IMR-90 (cell line): ENCODE measurements at regions not wholly inside any gene's neighbourhood (a gene's known extent, or its start where the extent isn't known, plus 50 kb on each side); places are given as distances from the start of the nearest gene placed in this dataset.

ENCODE experiments used
- ATAC-seq: fragments of 200-7000 bp; cut with Tn5 transposase; 2 replicates; pipeline ENCODE4 v1.9.1; 2020; ENCODE audit warnings: low read depth, mild to moderate bottlenecking, moderate library complexity
- BruUV-seq: library from RNA; stranded (reverse); fragments of 400-500 nt; replicated peaks from 2 replicates; lab custom pipeline; 2021; lab: Mats Ljungman, UMichigan
- CTCF ChIA-PET: fragments of 300-600 bp; formaldehyde crosslinking; extraction: SDS; loops from one replicate; lab custom pipeline; 2021; ENCODE audit warnings: antibody characterized with exemption; lab: Yijun Ruan, JAX
- POLR2A ChIA-PET: fragments of 300-600 bp; sonication (Branson Sonifier 250); formaldehyde crosslinking; loops from one replicate; lab custom pipeline; 2022; ENCODE audit warnings: antibody characterized with exemption; ENCODE audit not compliant: unreplicated experiment; lab: Charles Lee
- DNase-seq: peaks from one replicate; pipeline ENCODE4 v3.0.0; 2013
- H2AFZ ChIP-seq: replicated peaks from 2 replicates; pipeline ENCODE3; 2013; ENCODE audit warnings: low read length, mild to moderate bottlenecking; ENCODE audit not compliant: poor library complexity
- H2AK5ac ChIP-seq: 2 replicates; pipeline ENCODE4 v1.6.1; 2013; ENCODE audit warnings: low read depth, low read length, inconsistent platforms
- H2AK9ac ChIP-seq: replicated peaks from 2 replicates; pipeline ENCODE3; 2013; ENCODE audit warnings: mild to moderate bottlenecking, low read depth, low read length, moderate library complexity; ENCODE audit not compliant: poor library complexity
- H2BK120ac ChIP-seq: 2 replicates; pipeline ENCODE4 v1.6.1; 2013; ENCODE audit warnings: low read depth, low read length, inconsistent platforms
- H2BK15ac ChIP-seq: 3 replicates; pipeline ENCODE4 v1.6.1; 2013; ENCODE audit warnings: low read depth, low read length, inconsistent platforms
- H2BK20ac ChIP-seq: 2 replicates; pipeline ENCODE4 v1.6.1; 2013; ENCODE audit warnings: low read depth, mild to moderate bottlenecking, inconsistent platforms, low read length, moderate library complexity
- H2BK5ac ChIP-seq: 2 replicates; pipeline ENCODE4 v1.6.1; 2013; ENCODE audit warnings: mild to moderate bottlenecking, low read depth, low read length, inconsistent platforms; ENCODE audit not compliant: poor library complexity, severe bottlenecking
- H3K14ac ChIP-seq: replicated peaks from 2 replicates; pipeline ENCODE4 v1.6.1; 2013; ENCODE audit warnings: low read depth, low read length, inconsistent platforms
- H3K18ac ChIP-seq: 2 replicates; pipeline ENCODE4 v1.6.1; 2013; ENCODE audit warnings: low read depth, low read length, control low read depth
- H3K23ac ChIP-seq: 2 replicates; pipeline ENCODE4 v1.6.1; 2013; ENCODE audit warnings: low read depth, low read length, inconsistent platforms
- H3K27ac ChIP-seq: 2 replicates; pipeline ENCODE4 v1.5.1; 2013; ENCODE audit warnings: mild to moderate bottlenecking, control low read depth, low read length; ENCODE audit not compliant: insufficient read depth
- H3K27me3 ChIP-seq: 2 replicates; pipeline ENCODE4 v1.6.1; 2013; ENCODE audit warnings: low read length; ENCODE audit not compliant: control insufficient read depth, insufficient read depth
- H3K36me3 ChIP-seq: 2 replicates; pipeline ENCODE4 v1.6.1; 2013; ENCODE audit warnings: low read length, mixed read lengths; ENCODE audit not compliant: control insufficient read depth, insufficient read depth
- H3K4ac ChIP-seq: 2 replicates; pipeline ENCODE4 v1.6.1; 2013; ENCODE audit warnings: low read depth, low read length, inconsistent platforms
- H3K4me1 ChIP-seq: 2 replicates; pipeline ENCODE4 v1.6.1; 2013; ENCODE audit warnings: low read length, mixed read lengths; ENCODE audit not compliant: control insufficient read depth, insufficient read depth
- H3K4me2 ChIP-seq: 2 replicates; pipeline ENCODE4 v1.6.1; 2013; ENCODE audit warnings: low read depth, mild to moderate bottlenecking, control low read depth, low read length, moderate library complexity
- H3K4me3 ChIP-seq: 2 replicates; pipeline ENCODE4 v1.5.1; 2013; ENCODE audit warnings: low read depth, mild to moderate bottlenecking, control low read depth, low read length, moderate library complexity; ENCODE audit not compliant: insufficient read depth
- H3K56ac ChIP-seq: 2 replicates; pipeline ENCODE4 v1.6.1; 2013; ENCODE audit warnings: low read length, inconsistent platforms; ENCODE audit not compliant: insufficient read depth; ENCODE audit errors: extremely low read depth
- H3K79me1 ChIP-seq, 2 experiments: 2 replicates each; pipeline ENCODE4 v1.6.1; 2013; ENCODE audit warnings: low read length in 2 of 2, inconsistent platforms in 1 of 2, low read depth in 1 of 2
- H3K9ac ChIP-seq: 2 replicates; pipeline ENCODE4 v1.6.1; 2013; ENCODE audit warnings: low read depth, low read length, control low read depth
- H3K9me1 ChIP-seq: 2 replicates; pipeline ENCODE4 v1.6.1; 2013; ENCODE audit warnings: low read length, inconsistent platforms; ENCODE audit not compliant: insufficient read depth
- H3K9me3 ChIP-seq: 2 replicates; pipeline ENCODE4 v1.6.1; 2013; ENCODE audit warnings: low read length; ENCODE audit not compliant: control insufficient read depth, insufficient read depth
- H4K20me1 ChIP-seq: 2 replicates; pipeline ENCODE4 v1.6.1; 2013; ENCODE audit warnings: low read length, inconsistent platforms; ENCODE audit not compliant: insufficient read depth
- H4K5ac ChIP-seq: 2 replicates; pipeline ENCODE4 v1.6.1; 2013; ENCODE audit warnings: mild to moderate bottlenecking, low read depth, low read length, control low read depth
- H4K8ac ChIP-seq, 2 experiments: 2 replicates each; pipeline ENCODE4 v1.6.1; 2013; ENCODE audit warnings: low read depth in 2 of 2, low read length in 2 of 2, control low read depth in 1 of 2, inconsistent platforms in 1 of 2
- H4K91ac ChIP-seq: 2 replicates; pipeline ENCODE4 v1.6.1; 2013; ENCODE audit warnings: low read depth, low read length, inconsistent platforms; ENCODE audit not compliant: insufficient read depth
- BHLHE40 ChIP-seq: fragments of 150-350 bp; IDR thresholded peaks from 2 replicates; pipeline ENCODE4 v1.6.1; 2016; ENCODE audit warnings: mild to moderate bottlenecking, low read depth, low read length
- CEBPB ChIP-seq: IDR thresholded peaks from 2 replicates; pipeline ENCODE4 v1.6.1; 2012; ENCODE audit warnings: low read depth, low read length, improper control_type of control experiment
- CTCF ChIP-seq: conservative IDR thresholded peaks from 2 replicates; pipeline ENCODE4 v1.5.1; 2012; ENCODE audit warnings: mild to moderate bottlenecking, low read depth, low read length, improper control_type of control experiment
- ELK1 ChIP-seq: fragments of 150-350 bp; IDR thresholded peaks from 2 replicates; pipeline ENCODE4 v1.6.1; 2016; ENCODE audit warnings: low read depth, mild to moderate bottlenecking, low read length, moderate library complexity, borderline replicate concordance
- FOS ChIP-seq: fragments of 150-350 bp; IDR thresholded peaks from 2 replicates; pipeline ENCODE4 v1.6.1; 2016; ENCODE audit warnings: low read depth, low read length
- MAFK ChIP-seq: IDR thresholded peaks from 2 replicates; pipeline ENCODE4 v1.6.1; 2012; ENCODE audit warnings: low read depth, low read length, improper control_type of control experiment
- MAZ ChIP-seq: IDR thresholded peaks from 2 replicates; pipeline ENCODE4 v1.6.1; 2012; ENCODE audit warnings: low read depth, mild to moderate bottlenecking, low read length, improper control_type of control experiment, moderate library complexity, borderline replicate concordance
- MXI1 ChIP-seq: IDR thresholded peaks from 2 replicates; pipeline ENCODE4 v1.6.1; 2012; ENCODE audit warnings: low read depth, mild to moderate bottlenecking, low read length, moderate library complexity, borderline replicate concordance
- NFE2L2 ChIP-seq: fragments of 150-350 bp; IDR thresholded peaks from 2 replicates; pipeline ENCODE4 v1.6.1; 2016; ENCODE audit warnings: low read depth, mild to moderate bottlenecking, low read length
- POLR2A ChIP-seq: IDR thresholded peaks from 2 replicates; pipeline ENCODE4 v1.6.1; 2012; ENCODE audit warnings: mild to moderate bottlenecking, low read depth, low read length
- RAD21 ChIP-seq: IDR thresholded peaks from 2 replicates; pipeline ENCODE4 v1.6.1; 2012; ENCODE audit warnings: low read length, improper control_type of control experiment
- RCOR1 ChIP-seq: IDR thresholded peaks from 2 replicates; pipeline ENCODE4 v1.6.1; 2012; ENCODE audit warnings: mild to moderate bottlenecking, low read length, improper control_type of control experiment; ENCODE audit not compliant: insufficient replicate concordance
- RFX5 ChIP-seq: IDR thresholded peaks from 2 replicates; pipeline ENCODE4 v1.8.0; 2012; ENCODE audit warnings: low read depth, mild to moderate bottlenecking, low read length, moderate library complexity
- SMC3 ChIP-seq: fragments of 150-350 bp; IDR thresholded peaks from 2 replicates; pipeline ENCODE4 v1.6.1; 2016; ENCODE audit warnings: low read depth, mild to moderate bottlenecking, antibody characterized with exemption, low read length, moderate library complexity
- WGBS, 2 experiments: methylation state at CpG; one replicate each; pipeline versions ENCODE4 v1.1.5 to v1.1.7; 2013; ENCODE audit warnings: missing lambda C conversion rate in 2 of 2; ENCODE audit not compliant: insufficient read length in 1 of 2; ENCODE audit errors: extremely low coverage in 2 of 2; 5-methylcytosine and 5-hydroxymethylcytosine counted together
- dilution Hi-C: fragments of 300-500 bp; cut with HindIII; formaldehyde crosslinking; loops from one replicate; pipeline ENCODE4 v1.14.3; 2018; ENCODE audit warnings: low sequenced_read_pairs; ENCODE audit not compliant: unreplicated experiment
- in situ Hi-C: fragments of 300-500 bp; cut with MboI; formaldehyde crosslinking; loops from 3 replicates; pipeline ENCODE4 v1.14.3; 2019; ENCODE audit warnings: low sequenced_read_pairs, inconsistent platforms, mixed read lengths
- intact Hi-C: fragments of 100-400 bp; cut with micrococcal nuclease; formaldehyde crosslinking; loops from 2 replicates; pipeline ENCODE4 v1.10.0; 2022
- TF ChIP-seq, protein P1 (sequence below): fragments of 150-350 bp; IDR thresholded peaks from 2 replicates; pipeline ENCODE4 v1.6.1; 2017; ENCODE audit warnings: mild to moderate bottlenecking, antibody characterized with exemption, low read length, low read depth

GRCh38 chr4:157741642-157742041 is 431.2 kb downstream of the GASK1B start:
- H3K4ac ChIP-seq: no peak overlapping the region
- intact Hi-C loops: no loop called here
- no peak overlapping the region for H3K23ac ChIP-seq
- 0 out of 2 replicates have a peak, but pooled peaks cover 2% of the 10 kb centered on the region for H3K9me3 ChIP-seq
- H2BK120ac ChIP-seq: no peak overlapping the region
- no peak overlapping the region for H3K4me2 ChIP-seq
- ChIA-PET CTCF (no interaction called here), POLR2A (no interaction called here)
- H2BK20ac ChIP-seq: no peak overlapping the region
- H3K9ac ChIP-seq: no peak overlapping the region
- BruUV-seq: no TSS peak
- no peak overlapping the region for H2BK5ac ChIP-seq
- no peak overlapping the region for H3K56ac ChIP-seq
- in situ Hi-C loops: no loop called here
- no peaks in the 10 kb centered on the region for H3K79me1 ChIP-seq
- H2AK9ac ChIP-seq: no peak overlapping the region
- no peak overlapping the region for H2AFZ ChIP-seq
- no peak overlapping the region for H2AK5ac ChIP-seq
- H4K91ac ChIP-seq: no peak overlapping the region
- no peaks in the 10 kb centered on the region for H4K20me1 ChIP-seq
- no peaks in the 10 kb centered on the region for H3K9me1 ChIP-seq
- TF ChIP-seq SMC3: no peak
- no peak for TF ChIP-seq NFE2L2
- TF ChIP-seq MAZ: no peak
- no peak for TF ChIP-seq FOS
- no peak for TF ChIP-seq RFX5
- TF ChIP-seq RAD21: no peak
- TF ChIP-seq BHLHE40: no peak
- TF ChIP-seq RCOR1: no peak
- no peak for TF ChIP-seq MXI1
- no peak for TF ChIP-seq ELK1
- TF ChIP-seq CTCF: no peak
- TF ChIP-seq, protein P1, sequence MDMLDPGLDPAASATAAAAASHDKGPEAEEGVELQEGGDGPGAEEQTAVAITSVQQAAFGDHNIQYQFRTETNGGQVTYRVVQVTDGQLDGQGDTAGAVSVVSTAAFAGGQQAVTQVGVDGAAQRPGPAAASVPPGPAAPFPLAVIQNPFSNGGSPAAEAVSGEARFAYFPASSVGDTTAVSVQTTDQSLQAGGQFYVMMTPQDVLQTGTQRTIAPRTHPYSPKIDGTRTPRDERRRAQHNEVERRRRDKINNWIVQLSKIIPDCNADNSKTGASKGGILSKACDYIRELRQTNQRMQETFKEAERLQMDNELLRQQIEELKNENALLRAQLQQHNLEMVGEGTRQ: no peak
- no peak for TF ChIP-seq POLR2A
- no peak for TF ChIP-seq CEBPB
- TF ChIP-seq MAFK: no peak
- H4K8ac ChIP-seq: no peak overlapping the region
- H3K4me3 ChIP-seq: no peak overlapping the region
- no peak for DNase-seq
- no CpG with 5 or more reads among the region's 1 CpG for WGBS, 2 experiments
- H3K36me3 ChIP-seq: no peaks in the 10 kb centered on the region
- no peak overlapping the region for H4K5ac ChIP-seq
- H3K18ac ChIP-seq: no peak overlapping the region
- H3K14ac ChIP-seq: no peak overlapping the region
- H2BK15ac ChIP-seq: no peak overlapping the region
- dilution Hi-C loops: no loop called here
- H3K27ac ChIP-seq: no peak overlapping the region
- H3K27me3 ChIP-seq: no peaks in the 10 kb centered on the region
- no peak for ATAC-seq
- no peaks in the 10 kb centered on the region for H3K4me1 ChIP-seq
